ENCODE measurements at regions not wholly inside any gene's neighbourhood (a gene's known extent, or its start where the extent isn't known, plus 50 kb on each side); places are given as distances from the start of the nearest gene placed in this dataset.

- no peak for TF ChIP-seq POLR2AphosphoS5 (IDR thresholded peaks at IDR 0.05)
- TF ChIP-seq CTCF (IDR thresholded peaks at IDR 0.05) = no peak
- no peak for TF ChIP-seq POLR2A (IDR thresholded peaks at IDR 0.05)
Observed at GRCh38 chr2:194345347-194345746, 1311.7 kb upstream of the SLC39A10 start.

Data from breast epithelium (tissue), 3 donors.